NB4 (cell line): ENCODE measurements at regions not wholly inside any gene's neighbourhood (a gene's known extent, or its start where the extent isn't known, plus 50 kb on each side); places are given as distances from the start of the nearest gene placed in this dataset.

Experiments
- DNase-seq: peaks from one replicate; pipeline ENCODE4 v3.0.0; 2010; ENCODE audit warnings: low read depth
- H3K4me3 ChIP-seq: one replicate; pipeline ENCODE4 v1.5.1; 2011; ENCODE audit warnings: mild to moderate bottlenecking, low read depth, low read length, moderate library complexity
- CTCF ChIP-seq: IDR thresholded peaks from one replicate; pipeline ENCODE4 v1.5.1; 2012; ENCODE audit warnings: low read depth, low read length
- MAX ChIP-seq: IDR thresholded peaks from 2 replicates; pipeline ENCODE4 v1.6.1; 2011; ENCODE audit warnings: low read depth, low read length
- MYC ChIP-seq: IDR thresholded peaks from 2 replicates; pipeline ENCODE4 v1.6.1; 2011; ENCODE audit warnings: low read depth, low read length
- POLR2A ChIP-seq: IDR thresholded peaks from 2 replicates; pipeline ENCODE4 v1.6.1; 2011; ENCODE audit warnings: mild to moderate bottlenecking; ENCODE audit not compliant: insufficient read length; ENCODE audit errors: extremely low read depth

- H3K4me3 ChIP-seq = no peak overlapping the region
- no peak for TF ChIP-seq CTCF
- no peak for TF ChIP-seq MYC
- TF ChIP-seq POLR2A = no peak
- no peak for TF ChIP-seq MAX
- no peak for DNase-seq
Observed at GRCh38 chr2:147438882-147439281, 405.9 kb upstream of the ACVR2A start.

DNA sequence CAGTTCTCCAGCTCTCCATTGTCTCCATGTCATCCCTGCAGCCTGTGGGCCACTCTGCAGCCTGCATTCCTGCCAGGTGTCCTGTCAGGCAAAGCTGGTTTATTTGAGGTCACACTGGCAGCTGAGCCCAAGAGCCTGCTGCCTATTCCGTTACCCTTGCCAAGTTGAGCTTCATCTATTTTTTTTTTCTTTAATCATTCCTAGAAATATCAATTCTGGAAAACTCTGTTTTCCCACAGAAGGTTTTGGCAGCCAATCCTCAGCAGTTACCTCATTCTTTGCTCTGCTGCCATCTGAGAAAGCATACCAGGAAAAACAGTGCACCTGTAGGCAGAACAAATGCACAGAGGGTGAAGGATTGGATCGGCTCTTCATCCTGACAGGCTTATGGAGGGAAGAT lies 411.0 kb upstream of the ACVR2A start:
- DNase-seq = no peak
- TF ChIP-seq POLR2A = no peak
- H3K4me3 ChIP-seq = no peak overlapping the region

- DNase-seq = no peak
- no peak for TF ChIP-seq MAX
- no peak for TF ChIP-seq CTCF
- TF ChIP-seq POLR2A = no peak
- TF ChIP-seq MYC = no peak
Observed at GRCh38 chr2:147430408-147430807, 414.4 kb upstream of the ACVR2A start.

DNA sequence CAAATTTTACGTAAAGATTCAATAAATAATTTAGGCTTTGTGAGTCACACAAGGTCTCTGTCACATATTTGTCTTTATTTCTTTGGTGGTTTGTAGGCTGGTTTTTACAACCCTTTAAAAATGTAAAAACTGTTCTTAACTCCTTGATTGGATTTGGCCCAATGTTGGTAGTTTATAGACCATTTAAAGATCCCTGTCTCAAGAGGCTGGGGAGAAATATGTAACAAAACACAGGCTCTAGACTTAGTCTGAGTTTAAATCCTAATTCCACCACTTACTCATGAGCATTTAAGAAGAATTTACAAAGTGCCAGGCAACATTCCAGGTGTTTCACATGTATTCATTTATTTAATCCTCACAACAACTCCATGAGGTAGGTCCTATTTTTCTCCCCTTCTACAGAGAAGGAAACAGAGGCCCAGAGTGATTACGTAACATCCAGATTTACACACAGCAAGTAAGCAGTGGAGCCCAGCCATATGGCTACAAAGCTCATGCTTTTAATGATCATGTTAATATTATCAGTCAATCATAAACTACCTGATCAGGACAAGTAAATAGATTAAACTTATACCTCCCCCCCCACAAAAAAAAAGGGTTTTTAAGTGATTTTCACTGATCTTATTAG lies 416.6 kb upstream of the ACVR2A start:
- DNase-seq = peak; percentile 11
- TF ChIP-seq MYC = no peak
- no peak for TF ChIP-seq CTCF
- no peak for TF ChIP-seq POLR2A
- no peak for TF ChIP-seq MAX
- no peak overlapping the region for H3K4me3 ChIP-seq

More at GRCh38 chr2:147430408-147430807, 414.4 kb upstream of the ACVR2A start:
- no peak overlapping the region for H3K4me3 ChIP-seq

- no peak overlapping the region for H3K4me3 ChIP-seq
- TF ChIP-seq CTCF (no peak), MAX (no peak), POLR2A (no peak), MYC (no peak)
- DNase-seq = no peak
Observed at GRCh38 chr2:147425437-147426029, 419.3 kb upstream of the ACVR2A start.

DNA sequence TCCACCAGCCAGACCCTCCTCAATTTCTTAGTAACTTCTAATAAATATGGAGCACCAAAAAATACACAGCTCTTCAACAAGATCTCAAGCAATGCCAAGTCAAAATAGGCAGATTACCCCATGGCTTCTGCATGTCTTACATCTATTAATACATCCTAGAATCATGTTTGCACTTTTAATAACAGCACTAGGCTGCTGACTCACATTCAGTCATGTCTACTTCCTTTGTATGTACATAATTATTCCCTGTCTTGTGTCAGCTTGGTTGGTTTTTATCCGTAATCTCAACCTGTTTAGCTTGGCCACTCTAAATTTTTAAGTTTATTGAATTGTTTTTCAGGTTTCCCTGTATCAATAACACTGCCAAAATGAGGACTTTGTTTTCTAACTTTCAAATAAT lies 420.1 kb upstream of the ACVR2A start:
- TF ChIP-seq POLR2A = no peak
- TF ChIP-seq MYC = no peak
- no peak for TF ChIP-seq CTCF
- TF ChIP-seq MAX = no peak
- DNase-seq = no peak
- H3K4me3 ChIP-seq = no peak overlapping the region
